Spleen (tissue), 11 donors: ENCODE measurements at regions not wholly inside any gene's neighbourhood (a gene's known extent, or its start where the extent isn't known, plus 50 kb on each side); places are given as distances from the start of the nearest gene placed in this dataset.

ENCODE experiments used
- DNase-seq: peaks from one replicate; pipeline ENCODE4 v3.0.0-alpha.2; 2020
- H3K27ac ChIP-seq, 8 donors: fragments of 200-600 bp; sonication (generic) in 7 of 8; 1 replicate in 4 of 8; 2 replicates in 4 of 8; pipeline versions ENCODE4 v1.5.0 to v1.8.0; 2016 to 2021; ENCODE audit warnings: inconsistent platforms in 4 of 8, mild to moderate bottlenecking in 4 of 8, moderate library complexity in 1 of 8
- H3K27me3 ChIP-seq, 7 donors: fragments of 200-600 bp; sonication (generic) in 6 of 7; replicated peaks in 1 of 7; 1 replicate in 4 of 7; 2 replicates in 3 of 7; pipeline versions ENCODE4 v1.5.0 to v1.8.0; 2016 to 2021; ENCODE audit warnings: inconsistent platforms in 3 of 7, mild to moderate bottlenecking in 1 of 7
- H3K36me3 ChIP-seq, 6 donors: fragments of 200-600 bp; sonication (generic) in 5 of 6; 1 replicate in 4 of 6; 2 replicates in 2 of 6; pipeline versions ENCODE4 v1.5.0 to v1.8.0; 2016 to 2021; ENCODE audit warnings: inconsistent platforms in 2 of 6
- H3K4me1 ChIP-seq, 6 donors: fragments of 200-600 bp; sonication (generic) in 5 of 6; 1 replicate in 3 of 6; 2 replicates in 3 of 6; pipeline versions ENCODE4 v1.5.0 to v1.8.0; 2016 to 2021; ENCODE audit warnings: inconsistent platforms in 3 of 6
- H3K4me3 ChIP-seq, 8 donors: fragments of 200-600 bp; sonication (generic) in 7 of 8; 1 replicate in 4 of 8; 2 replicates in 4 of 8; pipeline versions ENCODE4 v1.5.0 to v1.8.0; 2016 to 2021; ENCODE audit warnings: inconsistent platforms in 4 of 8, mild to moderate bottlenecking in 4 of 8, moderate library complexity in 2 of 8
- H3K9me3 ChIP-seq, 8 donors: fragments of 200-600 bp; sonication (generic) in 7 of 8; 1 replicate in 4 of 8; 2 replicates in 4 of 8; pipeline versions ENCODE4 v1.5.0 to v1.8.0; 2016 to 2021; ENCODE audit warnings: inconsistent platforms in 4 of 8
- CTCF ChIP-seq, 11 experiments: fragments of 200-600 bp in 7 of 11; fragments of 450-650 bp in 4 of 11; sonication (generic) in 4 of 11; IDR thresholded peaks in 8 of 11; conservative IDR thresholded peaks in 3 of 11; 1 replicate in 7 of 11; 2 replicates in 4 of 11; pipeline versions ENCODE4 v1.4.0 to v1.8.0; 2016 to 2021; ENCODE audit warnings: antibody characterized with exemption in 11 of 11, inconsistent platforms in 4 of 11, mild to moderate bottlenecking in 1 of 11
- POLR2A ChIP-seq, 3 donors: fragments of 450-650 bp; IDR thresholded peaks; one replicate each; pipeline ENCODE4 v1.5.1; 2017; ENCODE audit warnings: antibody characterized with exemption in 3 of 3, mild to moderate bottlenecking in 1 of 3
- POLR2AphosphoS5 ChIP-seq, 3 donors: sonication (generic); formaldehyde crosslinking; IDR thresholded peaks; one replicate each; pipeline ENCODE4 v1.5.1; 2017; ENCODE audit warnings: antibody characterized with exemption in 3 of 3
- WGBS, 5 donors: extraction: QIAGEN DNeasy Blood & Tissue Kit in 3 of 5; methylation state at CpG; one replicate each; pipeline versions ENCODE4 v1.1.5 to v1.1.7; 2013 to 2018; 5-methylcytosine and 5-hydroxymethylcytosine counted together
- intact Hi-C: fragments of 100-400 bp; cut with DNase I; formaldehyde crosslinking; loops from one replicate; pipeline ENCODE4 v1.15.0; 2023; ENCODE audit warnings: low total_unique reads
- donor health status: healthy with polysubstance abuse.
- donor health status: DM: no; HTN: no; CAD: no; lungs with moderate emphysema.
- donor health status: DM: no; HTN: no; CAD: no.
- donor health status: Bipolar disorder and iron deficiency.
- donor health status: healthy.
- donor health status: DM: no; HTN: no; CAD: no.
- donor health status: DM: yes; HTN: yes; CAD: no.

GRCh38 chr10:8829592-8829991 is 775.1 kb downstream of the GATA3 start:
- WGBS, 5 donors: 62 to 80% (median 74%) methylated on average over 2 of the region's 2 CpGs
- H3K9me3 ChIP-seq: no peaks in the 10 kb centered on the region
- H3K4me1 ChIP-seq: no peaks in the 10 kb centered on the region
- H3K27ac ChIP-seq: no peak overlapping the region
- intact Hi-C loops: no loop called here
- H3K36me3 ChIP-seq: no peaks in the 10 kb centered on the region
- H3K27me3 ChIP-seq: no peaks in the 10 kb centered on the region
- no peak overlapping the region for H3K4me3 ChIP-seq
- DNase-seq: no peak
- TF ChIP-seq CTCF (IDR thresholded peaks at IDR 0.05 in 8 of 11, conservative IDR thresholded peaks at IDR 0.05 in 3 of 11) (no peak), POLR2AphosphoS5 (IDR thresholded peaks at IDR 0.05) (no peak), POLR2A (IDR thresholded peaks at IDR 0.05) (no peak)

- Histone ChIP-seq H3K4me3 (no peak overlapping the region), H3K27ac (no peak overlapping the region), H3K27me3 (no peaks in the 10 kb centered on the region), H3K36me3 (no peaks in the 10 kb centered on the region), H3K9me3 (no peaks in the 10 kb centered on the region), H3K4me1 (no peaks in the 10 kb centered on the region)
- TF ChIP-seq CTCF (IDR thresholded peaks at IDR 0.05 in 8 of 11, conservative IDR thresholded peaks at IDR 0.05 in 3 of 11): no peak
- TF ChIP-seq POLR2A (IDR thresholded peaks at IDR 0.05): no peak
- no peak for TF ChIP-seq POLR2AphosphoS5 (IDR thresholded peaks at IDR 0.05)
- WGBS, 5 donors: 89 to 96% (median 94%) methylated on average over 3 of the region's 3 CpGs
- no peak for DNase-seq
- intact Hi-C loops: no loop called here
These were observed 775.6 kb downstream of the GATA3 start for GRCh38 chr10:8830048-8830447.

- intact Hi-C loops: no loop called here
- TF ChIP-seq POLR2AphosphoS5 (IDR thresholded peaks at IDR 0.05) (no peak), POLR2A (IDR thresholded peaks at IDR 0.05) (no peak), CTCF (IDR thresholded peaks at IDR 0.05 in 8 of 11, conservative IDR thresholded peaks at IDR 0.05 in 3 of 11) (no peak)
- H3K4me3 ChIP-seq: no peak overlapping the region
- no peaks in the 10 kb centered on the region for H3K9me3 ChIP-seq
- WGBS, 5 donors: 73 to 88% (median 73%) methylated on average over 1 of the region's 1 CpG
- DNase-seq: no peak
- H3K27ac ChIP-seq: no peak overlapping the region
- H3K27me3 ChIP-seq: no peaks in the 10 kb centered on the region
- no peaks in the 10 kb centered on the region for H3K4me1 ChIP-seq
- H3K36me3 ChIP-seq: no peaks in the 10 kb centered on the region
These were observed 776.4 kb downstream of the GATA3 start for GRCh38 chr10:8830876-8831275.

GRCh38 chr10:8835453-8836167 is 781.1 kb downstream of the GATA3 start:
- H3K4me1 ChIP-seq: no peaks in the 10 kb centered on the region
- H3K27ac ChIP-seq: no peak overlapping the region
- H3K9me3 ChIP-seq: peaks cover 0 to 9% (median 0%) of the 10 kb centered on the region in 8 donors
- 73 to 90% (median 84%) methylated on average over 5 of the region's 5 CpGs for WGBS, 5 donors
- intact Hi-C loops: no loop called here
- no peak for DNase-seq
- H3K4me3 ChIP-seq: no peak overlapping the region
- H3K27me3 ChIP-seq: no peaks in the 10 kb centered on the region
- no peaks in the 10 kb centered on the region for H3K36me3 ChIP-seq
- no peak for TF ChIP-seq CTCF (IDR thresholded peaks at IDR 0.05 in 8 of 11, conservative IDR thresholded peaks at IDR 0.05 in 3 of 11)
- TF ChIP-seq POLR2AphosphoS5 (IDR thresholded peaks at IDR 0.05): no peak
- TF ChIP-seq POLR2A (IDR thresholded peaks at IDR 0.05): no peak
